ENCODE measurements at regions not wholly inside any gene's neighbourhood (a gene's known extent, or its start where the extent isn't known, plus 50 kb on each side); places are given as distances from the start of the nearest gene placed in this dataset.

GRCh38 chr17:51496378-51496777 lies 236.0 kb downstream of the UTP18 start:
- no peak for DNase-seq

DNA sequence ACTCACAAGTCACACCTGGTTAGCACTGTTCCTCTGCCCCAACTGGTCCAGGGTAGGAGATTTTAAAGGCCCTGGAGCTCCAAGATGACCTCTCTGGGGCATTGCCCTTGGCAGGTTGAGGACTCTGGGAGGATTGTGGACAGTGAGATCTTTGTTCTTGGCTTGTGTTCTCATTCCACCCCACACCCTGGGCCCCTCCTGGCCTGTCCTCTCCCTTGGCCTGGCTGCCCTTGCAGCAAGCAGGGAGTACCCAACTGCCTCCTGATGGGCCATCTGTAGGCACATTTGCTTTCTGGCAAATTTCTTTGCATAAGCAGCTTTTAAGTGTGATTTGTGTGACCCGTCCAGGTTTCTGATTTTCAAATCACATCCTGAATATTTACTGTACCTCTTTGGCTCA lies 239.6 kb downstream of the UTP18 start:
- no peak for DNase-seq

DNA sequence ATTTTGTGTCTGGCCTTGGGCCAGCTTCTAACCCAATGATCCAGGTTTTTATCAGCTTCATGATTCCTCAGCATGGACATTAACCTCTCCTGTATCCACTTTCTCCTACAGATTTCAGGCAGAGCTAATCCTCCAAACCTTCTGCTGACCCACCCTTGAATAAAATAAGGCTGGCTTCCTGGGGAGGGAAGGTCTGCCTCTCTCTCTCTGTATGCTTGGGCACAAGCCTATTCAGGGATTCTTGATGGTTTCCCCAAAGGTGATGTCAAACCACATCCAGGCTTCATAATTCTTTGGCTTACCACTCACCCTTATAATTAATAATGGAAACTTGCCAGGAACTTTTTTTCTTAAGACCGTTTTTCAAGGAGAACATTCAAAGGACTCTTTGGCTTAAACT lies 240.1 kb downstream of the UTP18 start:
- DNase-seq, result no peak

GRCh38 chr17:51505450-51505849 lies 245.1 kb downstream of the UTP18 start:
- no peak for DNase-seq

GRCh38 chr17:51507444-51507843 lies 247.1 kb downstream of the UTP18 start:
- no peak for DNase-seq

DNA sequence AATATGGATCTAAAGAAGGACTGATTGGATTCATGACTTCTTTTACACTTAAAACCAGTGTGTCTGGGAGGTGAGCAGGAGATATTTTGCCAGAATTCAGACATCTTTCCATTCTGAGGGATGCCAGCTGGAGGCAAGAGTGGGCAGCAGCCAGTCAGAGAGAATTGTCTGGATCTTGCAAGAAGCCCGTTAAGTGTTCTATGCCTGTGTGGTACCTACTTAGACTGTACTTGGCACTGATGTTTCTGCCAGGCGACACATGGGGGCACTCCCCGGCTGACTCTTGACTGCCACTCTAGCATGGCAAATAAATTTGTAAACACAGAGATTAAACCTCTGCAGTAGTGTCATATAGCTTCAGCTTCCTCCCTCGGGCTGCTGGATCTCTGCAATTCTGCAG lies 247.7 kb downstream of the UTP18 start:
- no peak for DNase-seq

- no peak for DNase-seq
Measured at GRCh38 chr17:51510940-51511339, 250.6 kb downstream of the UTP18 start.

- DNase-seq, result no peak
Measured at GRCh38 chr17:51512220-51512907, 252.0 kb downstream of the UTP18 start.

GRCh38 chr17:51516924-51517323 lies 256.6 kb downstream of the UTP18 start:
- no peak for DNase-seq

DNA sequence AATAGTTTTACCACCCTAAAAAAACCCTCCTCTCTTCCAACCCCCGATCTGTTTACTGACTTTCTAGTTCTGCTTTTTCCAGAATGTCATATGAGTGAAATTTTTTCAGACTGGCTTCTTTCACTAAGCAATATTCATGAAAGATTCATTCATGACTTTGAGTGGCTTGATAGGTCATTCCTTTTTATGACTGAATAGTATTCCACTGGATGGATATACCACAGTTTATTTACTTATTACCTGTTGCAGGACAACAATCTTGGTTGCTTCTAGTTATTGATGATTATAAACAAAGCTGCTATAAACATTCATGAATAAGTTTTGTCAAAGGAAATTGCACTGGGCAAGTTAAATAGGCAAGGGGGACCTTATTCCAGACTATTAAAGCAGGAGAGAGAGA lies 264.2 kb downstream of the UTP18 start:
- DNase-seq, result no peak

- no peak for DNase-seq
Measured at GRCh38 chr17:51526507-51526906, 266.2 kb downstream of the UTP18 start.

GRCh38 chr17:51527225-51527982 lies 267.1 kb downstream of the UTP18 start:
- no peak for DNase-seq

- DNase-seq, result no peak
Measured at GRCh38 chr17:51528111-51528510, 267.8 kb downstream of the UTP18 start.

DNA sequence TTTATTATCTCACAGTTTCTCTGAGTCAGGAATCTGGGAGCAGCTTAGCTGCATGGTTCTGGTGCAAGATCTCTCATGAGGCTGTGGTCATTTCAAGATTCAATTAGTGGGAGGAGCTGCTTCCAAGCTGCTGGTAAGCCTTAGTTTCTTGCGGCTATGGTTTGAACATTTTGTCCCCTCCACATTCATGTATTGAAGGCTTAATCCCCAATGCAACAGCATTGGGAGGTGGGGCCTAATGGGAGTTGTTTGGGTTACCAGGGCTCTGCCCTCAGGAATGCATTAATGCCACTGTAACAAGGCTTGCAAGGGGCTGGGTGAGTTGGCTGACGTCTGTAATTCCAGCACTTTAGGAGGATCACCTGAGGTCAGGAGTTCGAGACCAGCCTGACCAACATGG lies 272.9 kb downstream of the UTP18 start:
- no peak for DNase-seq

- no peak for DNase-seq
Measured at GRCh38 chr17:51533821-51534220, 273.5 kb downstream of the UTP18 start.

GRCh38 chr17:51536627-51537026 lies 276.3 kb downstream of the UTP18 start:
- no peak for DNase-seq

DNA sequence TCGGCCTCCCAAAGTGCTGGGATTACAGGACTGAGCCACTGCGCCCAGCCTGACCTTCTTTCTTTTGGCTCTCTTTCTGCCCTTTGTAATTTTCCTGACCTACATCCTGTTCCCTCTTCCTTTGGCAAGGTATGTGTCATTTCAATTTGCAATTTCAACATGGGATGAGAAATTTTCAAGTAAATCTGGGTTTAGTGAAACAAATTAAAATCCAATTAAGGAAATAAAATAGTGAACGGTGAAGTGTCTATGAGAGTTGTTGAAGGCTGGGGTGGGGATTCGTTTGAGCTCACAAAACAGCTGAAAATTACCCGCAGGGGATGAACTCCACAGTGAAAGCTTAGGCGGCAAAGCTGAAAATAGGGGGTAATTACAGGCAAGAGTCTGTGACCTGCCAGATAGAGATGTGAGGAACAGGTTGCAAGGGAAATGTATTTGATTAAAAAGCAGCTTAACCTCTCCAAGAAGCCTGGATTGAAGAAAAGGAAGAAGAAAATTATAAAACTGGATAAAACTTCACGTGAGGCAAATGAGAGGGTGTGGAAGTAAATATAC lies 277.7 kb downstream of the UTP18 start:
- no peak for DNase-seq

GRCh38 chr17:51540151-51540550 lies 279.8 kb downstream of the UTP18 start:
- DNase-seq, result peak; percentile 36

DNA sequence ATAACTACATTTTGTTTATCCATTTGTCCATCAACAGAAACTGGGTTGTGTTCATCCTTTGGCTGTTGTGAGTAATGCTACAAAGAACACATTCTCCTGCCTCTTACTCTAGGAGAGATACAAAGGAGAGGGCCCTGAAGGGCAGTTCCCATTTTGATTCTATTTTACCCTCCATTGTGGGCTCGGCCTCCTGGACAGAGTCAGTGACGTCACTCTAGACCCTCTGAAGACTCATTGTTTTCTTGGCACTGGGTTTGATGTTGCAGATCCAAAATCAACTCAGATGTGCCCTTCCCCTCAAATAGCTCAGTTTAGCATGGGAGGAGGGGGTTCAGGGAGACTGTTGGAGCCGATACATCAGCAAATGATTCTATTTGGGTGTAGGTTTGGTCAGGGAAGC lies 280.9 kb downstream of the UTP18 start:
- DNase-seq, result no peak

DNA sequence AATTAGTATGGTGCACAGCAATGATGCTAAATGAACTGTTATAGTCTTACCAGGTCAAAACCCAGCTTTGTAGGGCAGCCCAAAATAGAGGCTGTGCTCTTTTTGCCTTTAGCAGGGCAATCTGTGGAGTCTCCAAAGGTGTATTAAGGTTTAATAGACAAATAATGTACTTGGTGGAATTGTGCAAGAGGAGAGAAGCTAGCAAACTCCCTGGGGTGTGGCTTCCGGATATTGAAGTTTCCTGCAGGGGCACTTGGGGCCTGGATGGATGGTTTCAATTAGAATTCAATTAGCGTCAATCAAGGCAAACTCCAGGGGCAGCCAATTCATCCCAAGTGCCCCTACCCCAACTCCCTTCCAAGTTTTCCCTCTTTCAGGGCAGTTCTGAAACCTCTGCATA lies 285.8 kb downstream of the UTP18 start:
- DNase-seq, result no peak

DNA sequence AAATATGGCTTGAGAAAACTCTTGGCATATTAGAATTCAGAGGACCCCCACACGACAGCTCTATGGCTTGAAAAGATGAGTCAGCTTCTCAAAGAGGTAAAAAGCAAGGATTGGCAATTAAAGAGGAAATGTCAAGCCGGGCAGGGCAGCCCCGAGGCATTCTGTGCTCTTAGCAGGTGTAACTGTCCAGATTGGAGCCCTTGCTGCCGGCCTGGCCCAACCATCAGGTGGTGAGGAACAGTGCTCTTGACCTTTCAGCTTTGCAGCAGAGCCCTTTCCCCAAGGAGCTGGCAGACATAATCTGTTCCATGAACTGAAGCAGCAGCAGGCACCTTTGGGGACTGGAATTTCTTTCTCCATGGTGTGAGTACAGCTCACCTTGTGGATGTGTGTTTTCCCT lies 287.8 kb downstream of the UTP18 start:
- DNase-seq, result no peak

DNA sequence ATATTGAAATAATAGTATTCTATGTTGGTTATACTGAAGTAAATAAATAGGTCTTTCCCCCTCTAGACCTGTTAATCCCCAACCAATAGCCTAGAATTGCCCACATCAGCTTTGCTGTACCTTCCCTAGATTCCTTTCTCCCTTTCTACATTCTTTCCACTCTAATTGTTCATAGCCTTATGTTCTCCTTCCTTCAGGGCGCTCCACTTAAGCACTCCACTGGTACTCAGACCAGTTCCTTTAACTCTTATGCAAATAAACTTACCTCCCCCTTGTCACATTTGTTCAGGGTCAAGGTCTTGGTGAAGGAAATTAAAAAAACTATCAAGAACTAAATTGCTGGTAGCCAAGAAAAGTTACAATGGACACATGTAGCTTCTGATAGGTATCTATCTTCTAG lies 294.8 kb downstream of the UTP18 start:
- no peak for DNase-seq

DNA sequence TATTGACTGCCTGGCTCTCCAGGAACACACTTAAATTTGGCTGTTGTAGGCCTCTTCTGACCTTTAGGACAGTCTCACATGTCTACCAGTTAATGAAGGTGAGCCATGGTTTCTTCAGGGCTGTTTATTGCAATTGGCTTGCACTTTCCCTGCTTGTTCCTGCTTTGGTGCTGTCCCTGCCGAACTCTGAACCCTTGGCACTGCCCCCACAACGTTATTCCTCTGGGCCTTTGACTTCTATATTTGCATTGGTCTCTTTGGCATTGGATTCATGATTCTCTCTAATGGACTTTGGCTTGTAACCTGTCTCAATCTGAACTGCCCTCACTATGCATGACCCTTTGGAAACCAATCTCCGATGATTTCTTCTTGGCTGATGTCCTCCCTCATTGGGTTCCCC lies 299.4 kb downstream of the UTP18 start:
- no peak for DNase-seq

DNA sequence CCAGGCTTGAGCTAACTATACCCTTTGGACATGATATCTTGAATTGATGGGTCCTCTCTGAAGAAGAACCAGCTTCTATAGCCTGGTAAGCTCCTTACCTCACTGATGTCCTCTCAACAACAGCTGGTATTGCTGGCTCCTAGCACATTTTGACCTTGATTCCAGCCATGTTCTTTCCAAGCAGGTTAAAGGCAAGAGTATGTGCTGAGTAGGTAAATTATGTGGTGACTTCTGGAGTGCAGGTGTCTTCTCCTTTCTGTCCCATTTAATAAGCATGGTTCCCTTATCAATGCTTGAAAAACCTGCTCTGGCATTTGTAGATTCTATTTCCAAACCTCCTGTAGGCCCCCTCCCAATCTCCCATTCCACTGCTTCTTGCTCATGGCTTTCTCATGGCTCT lies 300.1 kb downstream of the UTP18 start:
- DNase-seq, result no peak
